D721Med (cell line): ENCODE measurements at regions not wholly inside any gene's neighbourhood (a gene's known extent, or its start where the extent isn't known, plus 50 kb on each side); places are given as distances from the start of the nearest gene placed in this dataset.

Source experiments
- DNase-seq: peaks from one replicate; pipeline ENCODE4 v3.0.0; 2011; ENCODE audit warnings: low spot score; ENCODE audit not compliant: insufficient read length
- FAIRE-seq: peaks from 2 replicates; lab custom pipeline; 2011; peaks lifted over from hg19 to GRCh38; lab: Jason Lieb, UNC
- CTCF ChIP-seq: IDR thresholded peaks from 2 replicates; pipeline ENCODE4 v1.5.1; 2012; ENCODE audit warnings: mild to moderate bottlenecking, control low read depth; ENCODE audit not compliant: insufficient read depth; ENCODE audit errors: missing control alignments

- DNase-seq = no peak
- no peak for TF ChIP-seq CTCF
- no peak for FAIRE-seq
Observed at GRCh38 chrY:15468091-15468490, 943.8 kb downstream of the NLGN4Y start.

DNA sequence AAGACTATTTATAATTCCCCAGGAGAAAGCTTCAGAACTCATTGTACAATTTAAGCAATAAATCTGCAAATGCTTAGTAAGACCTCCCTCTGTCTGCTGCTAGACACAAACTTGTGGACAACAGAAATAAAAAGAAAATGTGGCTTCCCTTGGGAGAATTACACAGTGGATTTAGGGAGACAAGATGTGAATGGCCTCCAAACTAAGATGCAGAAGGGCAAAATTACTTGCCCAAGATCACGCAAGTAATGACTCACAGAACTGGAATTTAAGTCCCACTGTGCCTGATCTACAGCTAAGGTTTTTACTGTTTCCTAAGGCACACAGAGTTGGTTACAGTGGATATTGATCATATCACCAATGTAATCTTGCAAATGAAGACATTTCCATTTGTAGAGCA, 947.0 kb downstream of the NLGN4Y start:
- TF ChIP-seq CTCF = no peak
- no peak for FAIRE-seq
- DNase-seq = no peak

GRCh38 chrY:15478348-15478963, 954.1 kb downstream of the NLGN4Y start:
- no peak for DNase-seq
- FAIRE-seq = no peak
- TF ChIP-seq CTCF = no peak

DNA sequence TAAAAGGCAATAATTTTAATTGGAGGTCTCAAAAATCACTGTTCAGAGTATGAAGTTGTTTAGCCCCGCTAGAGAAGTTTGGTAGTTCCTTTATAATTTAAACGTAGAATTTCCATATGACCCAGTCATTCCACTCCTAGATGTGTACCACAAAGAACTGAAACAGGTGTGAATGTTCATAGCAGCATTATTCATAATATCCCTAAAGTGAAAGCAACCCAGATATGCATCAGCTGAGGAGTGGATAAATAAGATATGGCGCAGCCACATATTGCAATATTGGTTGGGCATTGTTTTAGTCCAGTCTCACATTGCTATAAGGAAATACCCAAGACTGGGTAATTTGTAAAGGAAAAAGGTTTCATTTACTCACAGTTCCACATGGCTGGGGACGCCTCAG, 976.2 kb downstream of the NLGN4Y start:
- no peak for TF ChIP-seq CTCF
- DNase-seq = no peak
- FAIRE-seq = no peak

DNA sequence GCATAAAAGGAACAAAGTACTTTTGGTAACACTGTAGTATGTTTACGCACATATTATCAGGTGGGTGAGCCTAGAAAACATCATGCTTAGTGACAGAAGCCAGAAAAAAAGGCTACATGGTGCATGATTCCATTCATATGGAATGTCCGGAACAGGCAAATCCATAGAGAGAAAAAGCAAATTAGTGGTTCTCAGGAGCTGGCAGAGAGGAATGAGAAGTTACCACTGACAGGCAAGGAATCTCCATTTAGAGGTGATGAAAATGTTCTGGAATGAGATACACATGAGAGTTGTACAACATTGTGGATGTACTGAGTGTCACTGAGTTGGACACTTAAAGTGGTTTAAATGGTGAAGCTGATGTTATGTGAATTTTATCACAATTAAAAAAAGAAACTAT, 976.9 kb downstream of the NLGN4Y start:
- DNase-seq = no peak
- no peak for TF ChIP-seq CTCF
- FAIRE-seq = no peak

- TF ChIP-seq CTCF = no peak
- FAIRE-seq (no peak), DNase-seq (no peak)
Observed at GRCh38 chrY:15510288-15510687, 986.0 kb downstream of the NLGN4Y start.

DNA sequence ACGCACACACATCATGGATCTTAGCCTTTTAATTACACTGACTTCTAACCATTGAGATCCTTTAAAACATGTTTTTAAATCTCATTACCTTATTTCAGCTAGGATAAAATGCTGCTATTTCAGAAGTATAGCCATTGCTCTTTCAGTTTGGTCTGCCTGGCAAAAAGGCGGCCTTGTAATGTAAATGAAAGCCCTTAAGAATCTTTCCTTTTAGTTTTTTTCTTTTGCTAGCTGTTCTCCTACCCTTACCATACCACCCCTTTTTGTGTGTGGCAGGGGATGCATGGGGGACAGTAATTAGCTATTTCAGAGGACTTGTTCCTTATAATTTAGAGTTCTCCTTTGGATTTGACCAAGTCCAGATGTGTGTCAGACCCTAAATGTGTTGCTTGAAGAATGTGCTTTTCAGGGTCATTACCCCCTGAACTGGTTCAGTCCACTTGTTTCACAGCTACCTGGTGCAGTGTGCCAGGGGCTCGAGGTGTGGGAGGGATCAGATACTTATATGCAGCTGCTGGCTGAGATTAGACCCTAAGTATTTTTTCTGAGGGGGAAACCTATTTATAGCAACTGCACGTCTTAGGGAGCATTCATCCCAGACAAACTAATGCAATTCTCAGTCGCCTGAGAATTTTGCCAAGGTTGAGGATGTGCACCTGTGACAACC, 986.8 kb downstream of the NLGN4Y start:
- DNase-seq (no peak), FAIRE-seq (no peak)
- no peak for TF ChIP-seq CTCF
